GM23338 (cell line): ENCODE measurements at regions not wholly inside any gene's neighbourhood (a gene's known extent, or its start where the extent isn't known, plus 50 kb on each side); places are given as distances from the start of the nearest gene placed in this dataset.

ENCODE experiments used
- ATAC-seq: fragments of 200-7000 bp; cut with Tn5 transposase; 3 replicates; pipeline ENCODE4 v1.9.1; 2020
- DNase-seq: peaks from one replicate; pipeline ENCODE4 v3.0.0-alpha.2; 2015; ENCODE audit warnings: low spot score
- H2AFZ ChIP-seq: fragments of 200-600 bp; sonication (generic); 2 replicates; pipeline ENCODE4 v1.8.0; 2016; ENCODE audit warnings: antibody characterized with exemption, mild to moderate bottlenecking, moderate library complexity
- H3F3A ChIP-seq: fragments of 200-600 bp; sonication (generic); replicated peaks from 2 replicates; pipeline ENCODE4 v1.8.0; 2017; ENCODE audit warnings: antibody characterized with exemption, mixed run types, low read depth
- H3K27ac ChIP-seq: fragments of 200-600 bp; sonication (generic); 2 replicates; pipeline ENCODE4 v1.6.1; 2016; ENCODE audit warnings: low read depth
- H3K27me3 ChIP-seq: fragments of 200-600 bp; sonication (generic); 2 replicates; pipeline ENCODE4 v1.8.0; 2016; ENCODE audit warnings: mild to moderate bottlenecking, mixed run types, moderate library complexity; ENCODE audit not compliant: insufficient read depth
- H3K36me3 ChIP-seq: fragments of 200-600 bp; sonication (generic); 2 replicates; pipeline ENCODE4 v1.8.0; 2016; ENCODE audit warnings: mild to moderate bottlenecking; ENCODE audit not compliant: insufficient read depth
- H3K4me1 ChIP-seq: fragments of 200-600 bp; sonication (generic); 2 replicates; pipeline ENCODE4 v1.8.0; 2016; ENCODE audit warnings: mild to moderate bottlenecking, moderate library complexity; ENCODE audit not compliant: insufficient read depth
- H3K4me2 ChIP-seq: fragments of 200-600 bp; sonication (generic); 2 replicates; pipeline ENCODE4 v1.7.1; 2017; ENCODE audit warnings: mixed run types
- H3K4me3 ChIP-seq: fragments of 200-600 bp; sonication (generic); 2 replicates; pipeline ENCODE4 v1.6.1; 2016; ENCODE audit warnings: mixed run types
- H3K79me2 ChIP-seq: fragments of 200-600 bp; sonication (generic); replicated peaks from 2 replicates; pipeline ENCODE4 v1.8.0; 2017; ENCODE audit warnings: mild to moderate bottlenecking; ENCODE audit not compliant: insufficient read depth
- H3K9me2 ChIP-seq: fragments of 200-600 bp; sonication (generic); 2 replicates; pipeline ENCODE4 v1.8.0; 2017; ENCODE audit not compliant: insufficient read depth
- H4K20me1 ChIP-seq: fragments of 200-600 bp; sonication (generic); replicated peaks from 2 replicates; pipeline ENCODE4 v1.8.0; 2017; ENCODE audit warnings: mild to moderate bottlenecking; ENCODE audit not compliant: insufficient read depth
- H3K27ac Mint-ChIP-seq: 2 replicates; pipeline ENCODE4 v1.8.0; 2020; ENCODE audit warnings: inconsistent platforms, mild to moderate bottlenecking, moderate library complexity, mixed read lengths
- H3K27me3 Mint-ChIP-seq: 3 replicates; pipeline ENCODE4 v1.8.0; 2022; ENCODE audit warnings: low read depth, mild to moderate bottlenecking, moderate library complexity, mixed read lengths, inconsistent platforms; ENCODE audit not compliant: insufficient read depth, poor library complexity
- H3K36me3 Mint-ChIP-seq: 3 replicates; pipeline ENCODE4 v1.8.0; 2021; ENCODE audit warnings: low read depth, mild to moderate bottlenecking, inconsistent platforms, moderate library complexity, mixed read lengths
- H3K4me1 Mint-ChIP-seq: 3 replicates; pipeline ENCODE4 v1.8.0; 2020; ENCODE audit warnings: mild to moderate bottlenecking, inconsistent platforms, mixed read lengths
- H3K4me3 Mint-ChIP-seq: 3 replicates; pipeline ENCODE4 v1.8.0; 2021; ENCODE audit warnings: moderate library complexity, mild to moderate bottlenecking, inconsistent platforms, mixed read lengths
- H3K9me3 Mint-ChIP-seq: 3 replicates; pipeline ENCODE4 v1.8.0; 2020; ENCODE audit warnings: moderate library complexity, mild to moderate bottlenecking, inconsistent platforms, mixed read lengths
- CREB1 ChIP-seq: fragments of 250-450 bp; sonication (Bioruptor Pico); IDR thresholded peaks from 2 replicates; pipeline ENCODE4 v1.5.0; 2020; ENCODE audit warnings: low read depth, mild to moderate bottlenecking, moderate library complexity
- CTCF ChIP-seq, 2 experiments: fragments of 200-600 bp in 1 of 2; sonication (generic) in 1 of 2; conservative IDR thresholded peaks; 2 replicates each; pipeline versions ENCODE4 v1.5.1 to v1.6.1; 2016 to 2017; ENCODE audit warnings: antibody characterized with exemption in 2 of 2, low read depth in 2 of 2, mild to moderate bottlenecking in 2 of 2, moderate library complexity in 1 of 2
- JUNB ChIP-seq: IDR thresholded peaks from one replicate; pipeline ENCODE4 v1.6.1; 2016; ENCODE audit warnings: antibody characterized with exemption; ENCODE audit not compliant: unreplicated experiment
- REST ChIP-seq: IDR thresholded peaks from one replicate; pipeline ENCODE4 v1.6.1; 2018; ENCODE audit warnings: antibody characterized with exemption; ENCODE audit not compliant: unreplicated experiment
- ZNF114 ChIP-seq: fragments of 250-450 bp; sonication (Bioruptor Pico); IDR thresholded peaks from 2 replicates; pipeline ENCODE4 v1.5.0; 2020; ENCODE audit warnings: mild to moderate bottlenecking, moderate library complexity
- ZNF331 ChIP-seq: fragments of 250-450 bp; sonication (Bioruptor Pico); IDR thresholded peaks from 2 replicates; pipeline ENCODE4 v1.5.0; 2020; ENCODE audit warnings: low read depth, mild to moderate bottlenecking, moderate library complexity

GRCh38 chr5:158154226-158155005, 295.5 kb upstream of the CLINT1 start:
- DNase-seq (no peak), ATAC-seq (no peak)
- Histone ChIP-seq H3K36me3 (no peaks in the 10 kb centered on the region), H3K9me2 (no peaks in the 10 kb centered on the region), H2AFZ (no peak overlapping the region), H4K20me1 (no peaks in the 10 kb centered on the region), H3K4me1 (no peaks in the 10 kb centered on the region), H3K27me3 (no peaks in the 10 kb centered on the region), H3K79me2 (no peaks in the 10 kb centered on the region), H3K27ac (no peak overlapping the region), H3K4me3 (no peak overlapping the region), H3F3A (no peaks in the 10 kb centered on the region), H3K4me2 (no peak overlapping the region)
- Mint-ChIP-seq H3K36me3 (no peaks in the 10 kb centered on the region), H3K27me3 (peaks cover 2% of the 10 kb centered on the region), H3K4me3 (no peak overlapping the region), H3K9me3 (no peaks in the 10 kb centered on the region), H3K4me1 (no peaks in the 10 kb centered on the region), H3K27ac (no peak overlapping the region)
- TF ChIP-seq CTCF (conservative IDR thresholded peaks at IDR 0.05; ENCODE audit: low read depth in 2 of 2) (0 out of 4 replicates have a peak, but pooled peaks of 1 of the 2 experiments have one; percentile 3), ZNF331 (CRISPR knock-in tag) (no peak)

GRCh38 chr5:158153508-158153907, 294.6 kb upstream of the CLINT1 start:
- no peak for DNase-seq
- TF ChIP-seq JUNB: no peak
- no peak for TF ChIP-seq ZNF331 (CRISPR knock-in tag)
- TF ChIP-seq ZNF114 (CRISPR knock-in tag): no peak
- no peak for TF ChIP-seq REST
- TF ChIP-seq CREB1 (CRISPR knock-in tag): no peak
- no peaks in the 10 kb centered on the region for H3K36me3 Mint-ChIP-seq
- no peak for ATAC-seq
- H3K9me3 Mint-ChIP-seq: no peaks in the 10 kb centered on the region
- no peaks in the 10 kb centered on the region for H4K20me1 ChIP-seq
- peaks cover 2% of the 10 kb centered on the region for H3K27me3 Mint-ChIP-seq
- H3K27me3 ChIP-seq: no peaks in the 10 kb centered on the region
- H3K9me2 ChIP-seq: no peaks in the 10 kb centered on the region
- no peak overlapping the region for H3K27ac Mint-ChIP-seq
- H3F3A ChIP-seq: no peaks in the 10 kb centered on the region
- H3K4me1 ChIP-seq: no peaks in the 10 kb centered on the region
- H3K79me2 ChIP-seq: no peaks in the 10 kb centered on the region
- no peak overlapping the region for H2AFZ ChIP-seq
- no peak overlapping the region for H3K4me3 Mint-ChIP-seq
- H3K27ac ChIP-seq: no peak overlapping the region
- H3K4me2 ChIP-seq: no peak overlapping the region
- no peaks in the 10 kb centered on the region for H3K4me1 Mint-ChIP-seq
- no peak overlapping the region for H3K4me3 ChIP-seq
- no peaks in the 10 kb centered on the region for H3K36me3 ChIP-seq
